A549 (cell line): ENCODE measurements at regions not wholly inside any gene's neighbourhood (a gene's known extent, or its start where the extent isn't known, plus 50 kb on each side); places are given as distances from the start of the nearest gene placed in this dataset.

ENCODE experiments used
- CHD2 ChIP-seq: fragments of 150-350 bp; IDR thresholded peaks from 2 replicates; pipeline ENCODE4 v1.6.1; 2014; ENCODE audit warnings: low read length; ENCODE audit not compliant: partially characterized antibody
- HDAC2 ChIP-seq: fragments of 200-600 bp; sonication (generic); IDR thresholded peaks from 2 replicates; pipeline ENCODE4 v1.6.1; 2016
- POLR2A ChIP-seq: IDR thresholded peaks from 2 replicates; pipeline ENCODE4 v1.6.1; 2012; ENCODE audit warnings: mild to moderate bottlenecking, low read length
- RAD21 ChIP-seq, 2 experiments: fragments of >200 bp in 1 of 2; sonication (Bioruptor Twin) in 1 of 2; formaldehyde crosslinking in 1 of 2; IDR thresholded peaks in 1 of 2; conservative IDR thresholded peaks in 1 of 2; 2 replicates in 1 of 2; 3 replicates in 1 of 2; pipeline ENCODE4 v1.6.1; 2012 to 2018; ENCODE audit warnings: inconsistent platforms in 1 of 2
- TF ChIP-seq, protein P1 (sequence below): fragments of >200 bp; sonication (Bioruptor Twin); formaldehyde crosslinking; IDR thresholded peaks from 3 replicates; pipeline ENCODE4 v1.5.1; 2016

DNA sequence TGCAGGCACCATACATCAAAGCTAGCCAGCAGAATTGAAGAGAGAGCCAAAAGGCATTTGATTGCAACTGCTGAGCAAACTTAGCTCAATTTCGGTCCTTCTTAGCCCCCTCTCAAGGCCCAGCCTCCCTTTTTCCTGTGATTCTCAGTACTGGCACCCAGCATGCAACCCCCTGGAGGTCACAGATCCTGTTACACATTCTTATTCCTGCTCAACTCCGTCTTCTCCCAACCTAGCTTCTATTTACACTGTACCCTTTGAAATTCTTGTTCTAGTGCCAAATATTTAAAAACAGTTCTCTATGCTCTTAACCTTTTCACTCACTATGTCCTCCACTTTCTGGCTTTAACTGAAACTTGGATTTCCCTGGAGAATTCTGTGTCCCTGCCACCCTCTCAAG lies 131.3 kb upstream of the CPSF6 start:
- TF ChIP-seq POLR2A (no peak), RAD21 (conservative IDR thresholded peaks at IDR 0.05 in 1 of 2, IDR thresholded peaks at IDR 0.05 in 1 of 2) (no peak), CHD2 (no peak), HDAC2 (no peak)
- TF ChIP-seq, protein P1, sequence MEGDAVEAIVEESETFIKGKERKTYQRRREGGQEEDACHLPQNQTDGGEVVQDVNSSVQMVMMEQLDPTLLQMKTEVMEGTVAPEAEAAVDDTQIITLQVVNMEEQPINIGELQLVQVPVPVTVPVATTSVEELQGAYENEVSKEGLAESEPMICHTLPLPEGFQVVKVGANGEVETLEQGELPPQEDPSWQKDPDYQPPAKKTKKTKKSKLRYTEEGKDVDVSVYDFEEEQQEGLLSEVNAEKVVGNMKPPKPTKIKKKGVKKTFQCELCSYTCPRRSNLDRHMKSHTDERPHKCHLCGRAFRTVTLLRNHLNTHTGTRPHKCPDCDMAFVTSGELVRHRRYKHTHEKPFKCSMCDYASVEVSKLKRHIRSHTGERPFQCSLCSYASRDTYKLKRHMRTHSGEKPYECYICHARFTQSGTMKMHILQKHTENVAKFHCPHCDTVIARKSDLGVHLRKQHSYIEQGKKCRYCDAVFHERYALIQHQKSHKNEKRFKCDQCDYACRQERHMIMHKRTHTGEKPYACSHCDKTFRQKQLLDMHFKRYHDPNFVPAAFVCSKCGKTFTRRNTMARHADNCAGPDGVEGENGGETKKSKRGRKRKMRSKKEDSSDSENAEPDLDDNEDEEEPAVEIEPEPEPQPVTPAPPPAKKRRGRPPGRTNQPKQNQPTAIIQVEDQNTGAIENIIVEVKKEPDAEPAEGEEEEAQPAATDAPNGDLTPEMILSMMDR: no peak
